ENCODE measurements at regions not wholly inside any gene's neighbourhood (a gene's known extent, or its start where the extent isn't known, plus 50 kb on each side); places are given as distances from the start of the nearest gene placed in this dataset.

DNA sequence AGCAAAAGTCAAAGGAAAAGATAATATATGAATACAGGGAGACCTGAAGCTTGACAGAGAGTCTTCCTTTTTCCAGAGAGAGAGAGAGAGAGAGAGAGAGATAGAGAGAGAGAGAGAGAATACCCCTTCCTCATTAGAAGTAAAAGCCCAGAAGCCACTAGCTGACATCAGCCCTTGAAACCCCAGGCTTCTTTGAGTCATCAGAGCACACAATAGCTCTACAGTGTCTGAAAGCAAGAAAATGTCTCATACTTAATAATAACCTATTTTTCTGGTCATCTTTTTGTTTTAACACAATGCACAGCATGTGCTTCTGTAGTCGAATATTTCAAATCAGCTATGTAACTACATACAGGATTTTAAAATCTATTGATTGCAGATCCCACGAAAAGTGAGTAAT lies 109.2 kb upstream of the NANOGP8 start:
- Histone ChIP-seq H3K79me2 (replicated peaks; ENCODE audit: insufficient read depth, low read length) (no peaks in the 10 kb centered on the region), H3K9me2 (ENCODE audit: insufficient read depth, low read length) (no peaks in the 10 kb centered on the region), H3K4me3 (ENCODE audit: low read length) (no peak overlapping the region), H3K36me3 (ENCODE audit: insufficient read depth, low read length) (no peaks in the 10 kb centered on the region), H3F3A (ENCODE audit: insufficient read depth, low read length, poor library complexity, severe bottlenecking) (no peaks in the 10 kb centered on the region), H2AFZ (ENCODE audit: low read depth, low read length) (no peak overlapping the region), H3K9me3 (ENCODE audit: low read length) (peaks cover 4% of the 10 kb centered on the region), H3K27me3 (ENCODE audit: insufficient read depth, low read depth, low read length) (no peaks in the 10 kb centered on the region), H3K4me2 (ENCODE audit: low read length) (no peak overlapping the region), H3K9ac (ENCODE audit: low read length) (no peak overlapping the region), H3K27ac (ENCODE audit: low read length) (no peak overlapping the region), H4K20me1 (ENCODE audit: insufficient read depth) (no peaks in the 10 kb centered on the region)
- TF ChIP-seq, protein P1, sequence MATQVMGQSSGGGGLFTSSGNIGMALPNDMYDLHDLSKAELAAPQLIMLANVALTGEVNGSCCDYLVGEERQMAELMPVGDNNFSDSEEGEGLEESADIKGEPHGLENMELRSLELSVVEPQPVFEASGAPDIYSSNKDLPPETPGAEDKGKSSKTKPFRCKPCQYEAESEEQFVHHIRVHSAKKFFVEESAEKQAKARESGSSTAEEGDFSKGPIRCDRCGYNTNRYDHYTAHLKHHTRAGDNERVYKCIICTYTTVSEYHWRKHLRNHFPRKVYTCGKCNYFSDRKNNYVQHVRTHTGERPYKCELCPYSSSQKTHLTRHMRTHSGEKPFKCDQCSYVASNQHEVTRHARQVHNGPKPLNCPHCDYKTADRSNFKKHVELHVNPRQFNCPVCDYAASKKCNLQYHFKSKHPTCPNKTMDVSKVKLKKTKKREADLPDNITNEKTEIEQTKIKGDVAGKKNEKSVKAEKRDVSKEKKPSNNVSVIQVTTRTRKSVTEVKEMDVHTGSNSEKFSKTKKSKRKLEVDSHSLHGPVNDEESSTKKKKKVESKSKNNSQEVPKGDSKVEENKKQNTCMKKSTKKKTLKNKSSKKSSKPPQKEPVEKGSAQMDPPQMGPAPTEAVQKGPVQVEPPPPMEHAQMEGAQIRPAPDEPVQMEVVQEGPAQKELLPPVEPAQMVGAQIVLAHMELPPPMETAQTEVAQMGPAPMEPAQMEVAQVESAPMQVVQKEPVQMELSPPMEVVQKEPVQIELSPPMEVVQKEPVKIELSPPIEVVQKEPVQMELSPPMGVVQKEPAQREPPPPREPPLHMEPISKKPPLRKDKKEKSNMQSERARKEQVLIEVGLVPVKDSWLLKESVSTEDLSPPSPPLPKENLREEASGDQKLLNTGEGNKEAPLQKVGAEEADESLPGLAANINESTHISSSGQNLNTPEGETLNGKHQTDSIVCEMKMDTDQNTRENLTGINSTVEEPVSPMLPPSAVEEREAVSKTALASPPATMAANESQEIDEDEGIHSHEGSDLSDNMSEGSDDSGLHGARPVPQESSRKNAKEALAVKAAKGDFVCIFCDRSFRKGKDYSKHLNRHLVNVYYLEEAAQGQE (IDR thresholded peaks at IDR 0.05; ENCODE audit: borderline replicate concordance): no peak
- no peak for TF ChIP-seq POLR2AphosphoS5 (IDR thresholded peaks at IDR 0.05)
- TF ChIP-seq TAF1 (IDR thresholded peaks at IDR 0.05; ENCODE audit: low read depth): no peak
- no peak for TF ChIP-seq EZH2 (IDR thresholded peaks at IDR 0.05; ENCODE audit: borderline replicate concordance, insufficient read depth, low read length, poor library complexity, severe bottlenecking)
- TF ChIP-seq MXI1 (conservative IDR thresholded peaks at IDR 0.05; ENCODE audit: poor library complexity, severe bottlenecking): no peak
- TF ChIP-seq SMC3 (conservative IDR thresholded peaks at IDR 0.05; ENCODE audit: poor library complexity): no peak
- TF ChIP-seq, protein P2, sequence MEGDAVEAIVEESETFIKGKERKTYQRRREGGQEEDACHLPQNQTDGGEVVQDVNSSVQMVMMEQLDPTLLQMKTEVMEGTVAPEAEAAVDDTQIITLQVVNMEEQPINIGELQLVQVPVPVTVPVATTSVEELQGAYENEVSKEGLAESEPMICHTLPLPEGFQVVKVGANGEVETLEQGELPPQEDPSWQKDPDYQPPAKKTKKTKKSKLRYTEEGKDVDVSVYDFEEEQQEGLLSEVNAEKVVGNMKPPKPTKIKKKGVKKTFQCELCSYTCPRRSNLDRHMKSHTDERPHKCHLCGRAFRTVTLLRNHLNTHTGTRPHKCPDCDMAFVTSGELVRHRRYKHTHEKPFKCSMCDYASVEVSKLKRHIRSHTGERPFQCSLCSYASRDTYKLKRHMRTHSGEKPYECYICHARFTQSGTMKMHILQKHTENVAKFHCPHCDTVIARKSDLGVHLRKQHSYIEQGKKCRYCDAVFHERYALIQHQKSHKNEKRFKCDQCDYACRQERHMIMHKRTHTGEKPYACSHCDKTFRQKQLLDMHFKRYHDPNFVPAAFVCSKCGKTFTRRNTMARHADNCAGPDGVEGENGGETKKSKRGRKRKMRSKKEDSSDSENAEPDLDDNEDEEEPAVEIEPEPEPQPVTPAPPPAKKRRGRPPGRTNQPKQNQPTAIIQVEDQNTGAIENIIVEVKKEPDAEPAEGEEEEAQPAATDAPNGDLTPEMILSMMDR (IDR thresholded peaks at IDR 0.05; ENCODE audit: poor library complexity, severe bottlenecking): no peak
- no peak for TF ChIP-seq RAD21 (conservative IDR thresholded peaks at IDR 0.05)
- TF ChIP-seq EP300 (conservative IDR thresholded peaks at IDR 0.05; ENCODE audit: poor library complexity, severe bottlenecking): no peak

DNA sequence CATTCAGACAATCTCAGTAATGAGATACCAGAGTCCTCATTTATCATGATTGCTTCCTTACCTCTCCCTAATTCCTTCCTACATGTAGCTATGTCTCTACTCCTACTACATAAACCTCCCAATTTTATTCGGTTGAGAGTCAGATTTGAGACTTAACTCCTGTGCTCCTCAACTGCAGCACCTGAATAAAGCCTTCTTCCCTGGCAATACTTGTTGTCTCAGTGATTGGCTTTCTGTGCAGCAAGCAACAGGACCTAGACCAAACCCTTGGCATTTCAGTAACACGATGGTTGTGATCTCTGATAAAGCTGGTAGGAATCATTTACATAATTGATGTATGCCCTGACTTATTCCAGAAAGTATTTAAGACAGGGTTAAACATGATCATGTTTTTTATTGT lies 106.7 kb upstream of the NANOGP8 start:
- Histone ChIP-seq H3K9me3 (ENCODE audit: low read length) (peaks cover 4% of the 10 kb centered on the region), H3K27ac (ENCODE audit: low read length) (no peak overlapping the region), H3K27me3 (ENCODE audit: insufficient read depth, low read depth, low read length) (no peaks in the 10 kb centered on the region), H4K20me1 (ENCODE audit: insufficient read depth) (no peaks in the 10 kb centered on the region), H3K36me3 (ENCODE audit: insufficient read depth, low read length) (no peaks in the 10 kb centered on the region), H3K9me2 (ENCODE audit: insufficient read depth, low read length) (no peaks in the 10 kb centered on the region), H3K4me2 (ENCODE audit: low read length) (no peak overlapping the region), H3F3A (ENCODE audit: insufficient read depth, low read length, poor library complexity, severe bottlenecking) (no peaks in the 10 kb centered on the region), H3K4me3 (ENCODE audit: low read length) (no peak overlapping the region), H2AFZ (ENCODE audit: low read depth, low read length) (no peak overlapping the region), H3K79me2 (replicated peaks; ENCODE audit: insufficient read depth, low read length) (no peaks in the 10 kb centered on the region), H3K9ac (ENCODE audit: low read length) (no peak overlapping the region)
- no peak for TF ChIP-seq EP300 (conservative IDR thresholded peaks at IDR 0.05; ENCODE audit: poor library complexity, severe bottlenecking)
- no peak for TF ChIP-seq MXI1 (conservative IDR thresholded peaks at IDR 0.05; ENCODE audit: poor library complexity, severe bottlenecking)
- TF ChIP-seq TAF1 (IDR thresholded peaks at IDR 0.05; ENCODE audit: low read depth): no peak
- TF ChIP-seq POLR2AphosphoS5 (IDR thresholded peaks at IDR 0.05): no peak
- no peak for TF ChIP-seq EZH2 (IDR thresholded peaks at IDR 0.05; ENCODE audit: borderline replicate concordance, insufficient read depth, low read length, poor library complexity, severe bottlenecking)
- no peak for TF ChIP-seq RAD21 (conservative IDR thresholded peaks at IDR 0.05)
- TF ChIP-seq, protein P1 (IDR thresholded peaks at IDR 0.05; ENCODE audit: borderline replicate concordance): no peak
- TF ChIP-seq SMC3 (conservative IDR thresholded peaks at IDR 0.05; ENCODE audit: poor library complexity): no peak
- TF ChIP-seq, protein P2 (IDR thresholded peaks at IDR 0.05; ENCODE audit: poor library complexity, severe bottlenecking): no peak

All from neural cell (in vitro differentiated cells).